Mesenchymal stem cell (in vitro differentiated cells and primary cell): ENCODE measurements at regions not wholly inside any gene's neighbourhood (a gene's known extent, or its start where the extent isn't known, plus 50 kb on each side); places are given as distances from the start of the nearest gene placed in this dataset.

Experiments
- DNase-seq: peaks from one replicate; pipeline ENCODE4 v3.0.0-alpha.2; 2013
- H2AFZ ChIP-seq: one replicate; pipeline ENCODE4 v1.6.1; 2013; ENCODE audit warnings: low read depth, mild to moderate bottlenecking, control low read depth, inconsistent platforms, low read length, moderate library complexity
- H2AK5ac ChIP-seq: 2 replicates; pipeline ENCODE4 v1.6.1; 2013; ENCODE audit warnings: low read length, moderate library complexity, mild to moderate bottlenecking, inconsistent platforms; ENCODE audit not compliant: severe bottlenecking
- H2BK120ac ChIP-seq: one replicate; pipeline ENCODE4 v1.6.1; 2013; ENCODE audit warnings: low read depth, mild to moderate bottlenecking, inconsistent platforms, low read length, moderate library complexity
- H2BK12ac ChIP-seq, 2 experiments: one replicate each; pipeline ENCODE4 v1.6.1; 2013; ENCODE audit warnings: inconsistent platforms in 2 of 2, low read length in 2 of 2, mild to moderate bottlenecking in 2 of 2, moderate library complexity in 2 of 2, control low read depth in 1 of 2
- H2BK15ac ChIP-seq: one replicate; pipeline ENCODE4 v1.6.1; 2013; ENCODE audit warnings: mild to moderate bottlenecking, low read depth, inconsistent platforms; ENCODE audit not compliant: poor library complexity, severe bottlenecking
- H2BK5ac ChIP-seq: 2 replicates; pipeline ENCODE4 v1.6.1; 2013; ENCODE audit warnings: low read depth, mild to moderate bottlenecking, low read length, control low read depth, inconsistent platforms; ENCODE audit not compliant: poor library complexity, severe bottlenecking
- H3K14ac ChIP-seq, 2 experiments: one replicate each; pipeline ENCODE4 v1.6.1; 2013; ENCODE audit warnings: inconsistent platforms in 2 of 2, low read length in 2 of 2, control low read depth in 1 of 2, mild to moderate bottlenecking in 1 of 2, moderate library complexity in 1 of 2
- H3K18ac ChIP-seq, 2 experiments: one replicate each; pipeline ENCODE4 v1.6.1; 2013; ENCODE audit warnings: inconsistent platforms in 2 of 2, low read length in 2 of 2, control low read depth in 1 of 2, low read depth in 1 of 2, mild to moderate bottlenecking in 1 of 2
- H3K23ac ChIP-seq, 2 experiments: one replicate each; pipeline ENCODE4 v1.6.1; 2013; ENCODE audit warnings: inconsistent platforms in 2 of 2, low read length in 2 of 2, mild to moderate bottlenecking in 2 of 2, moderate library complexity in 2 of 2, control low read depth in 1 of 2
- H3K27ac ChIP-seq: 2 replicates; pipeline ENCODE4 v1.5.1; 2013; ENCODE audit warnings: mild to moderate bottlenecking, moderate library complexity, low read length, control low read depth, inconsistent platforms; ENCODE audit not compliant: poor library complexity, severe bottlenecking
- H3K27me3 ChIP-seq, 2 experiments: 2 replicates each; pipeline versions ENCODE4 v1.6.1 to v1.7.0; 2013; ENCODE audit warnings: low read length in 2 of 2, mild to moderate bottlenecking in 2 of 2, moderate library complexity in 2 of 2, control low read depth in 1 of 2, inconsistent platforms in 1 of 2; ENCODE audit not compliant: control insufficient read depth in 1 of 2, insufficient read depth in 1 of 2
- H3K36me3 ChIP-seq, 2 experiments: 2 replicates each; pipeline versions ENCODE4 v1.6.1 to v1.7.0; 2013; ENCODE audit warnings: low read length in 2 of 2, control low read depth in 1 of 2, inconsistent platforms in 1 of 2, low read depth in 1 of 2, mild to moderate bottlenecking in 1 of 2; ENCODE audit not compliant: insufficient read depth in 2 of 2, control insufficient read depth in 1 of 2
- H3K4ac ChIP-seq, 2 experiments: one replicate each; pipeline ENCODE4 v1.6.1; 2013; ENCODE audit warnings: inconsistent platforms in 2 of 2, low read length in 2 of 2, mild to moderate bottlenecking in 2 of 2, moderate library complexity in 2 of 2, control low read depth in 1 of 2, low read depth in 1 of 2
- H3K4me1 ChIP-seq: 2 replicates; pipeline ENCODE4 v1.6.1; 2013; ENCODE audit warnings: low read depth, low read length, control low read depth; ENCODE audit not compliant: control insufficient read depth, insufficient read depth
- H3K4me2 ChIP-seq: 2 replicates; pipeline ENCODE4 v1.6.1; 2013; ENCODE audit warnings: low read length, mild to moderate bottlenecking, inconsistent platforms; ENCODE audit not compliant: poor library complexity, severe bottlenecking
- H3K4me3 ChIP-seq, 2 experiments: 2 replicates each; pipeline versions ENCODE4 v1.5.1 to v1.7.0; 2013; ENCODE audit warnings: low read length in 2 of 2, mild to moderate bottlenecking in 2 of 2, control low read depth in 1 of 2, low read depth in 1 of 2; ENCODE audit not compliant: insufficient read depth in 1 of 2
- H3K79me1 ChIP-seq: replicated peaks from 2 replicates; pipeline ENCODE4 v1.6.1; 2013; ENCODE audit warnings: mild to moderate bottlenecking, control low read depth, low read length, inconsistent platforms; ENCODE audit not compliant: poor library complexity, severe bottlenecking
- H3K9ac ChIP-seq: 2 replicates; pipeline ENCODE4 v1.7.0; 2013; ENCODE audit warnings: mild to moderate bottlenecking, low read length, moderate library complexity
- H3K9me3 ChIP-seq: 2 replicates; pipeline ENCODE4 v1.7.0; 2013; ENCODE audit warnings: mild to moderate bottlenecking, low read length; ENCODE audit not compliant: control insufficient read depth
- H4K8ac ChIP-seq: one replicate; pipeline ENCODE4 v1.6.1; 2013; ENCODE audit warnings: inconsistent platforms, mild to moderate bottlenecking, low read length, moderate library complexity
- H4K91ac ChIP-seq: one replicate; pipeline ENCODE4 v1.6.1; 2013; ENCODE audit warnings: mild to moderate bottlenecking, low read length, inconsistent platforms
- WGBS: methylation state at CpG from one replicate; pipeline ENCODE4 v1.1.7; 2013; ENCODE audit warnings: mixed read lengths; 5-methylcytosine and 5-hydroxymethylcytosine counted together

DNA sequence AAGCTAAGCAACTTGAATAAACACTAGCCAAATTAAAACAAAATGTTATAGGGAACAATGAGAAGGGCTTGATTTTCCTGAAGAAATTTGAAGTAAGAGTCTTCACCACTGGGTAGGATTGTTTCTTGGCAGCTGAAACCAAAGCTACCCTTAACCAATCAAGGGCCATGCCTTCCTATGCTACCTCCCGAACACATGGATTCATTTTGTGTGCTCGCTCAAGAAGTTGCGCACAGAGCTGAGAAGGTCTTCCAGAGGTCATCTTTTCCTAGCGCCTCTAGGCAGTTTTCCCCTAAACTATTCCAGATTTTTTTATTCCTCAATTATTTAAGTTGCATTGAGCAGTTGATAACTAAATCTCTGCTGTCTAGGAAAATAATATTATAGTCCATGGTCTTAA, 264.6 kb downstream of the RBM43 start:
- Histone ChIP-seq H3K79me1 (no peaks in the 10 kb centered on the region), H3K9me3 (no peaks in the 10 kb centered on the region), H3K14ac (no peak overlapping the region), H3K36me3 (no peaks in the 10 kb centered on the region), H3K4ac (no peak overlapping the region), H3K27ac (no peak overlapping the region), H3K18ac (no peak overlapping the region), H4K8ac (no peak overlapping the region), H3K4me2 (no peak overlapping the region), H3K4me3 (no peak overlapping the region), H2BK120ac (no peak overlapping the region), H3K4me1 (no peaks in the 10 kb centered on the region), H3K23ac (no peak overlapping the region), H2AFZ (no peak overlapping the region), H2BK15ac (no peak overlapping the region), H3K27me3 (no peaks in the 10 kb centered on the region), H2AK5ac (no peak overlapping the region), H3K9ac (no peak overlapping the region), H4K91ac (peak overlapping the region; percentile 39), H2BK5ac (no peak overlapping the region), H2BK12ac (no peak overlapping the region)
- WGBS: 98% methylated on average over 3 of the region's 4 CpGs
- DNase-seq: no peak

DNA sequence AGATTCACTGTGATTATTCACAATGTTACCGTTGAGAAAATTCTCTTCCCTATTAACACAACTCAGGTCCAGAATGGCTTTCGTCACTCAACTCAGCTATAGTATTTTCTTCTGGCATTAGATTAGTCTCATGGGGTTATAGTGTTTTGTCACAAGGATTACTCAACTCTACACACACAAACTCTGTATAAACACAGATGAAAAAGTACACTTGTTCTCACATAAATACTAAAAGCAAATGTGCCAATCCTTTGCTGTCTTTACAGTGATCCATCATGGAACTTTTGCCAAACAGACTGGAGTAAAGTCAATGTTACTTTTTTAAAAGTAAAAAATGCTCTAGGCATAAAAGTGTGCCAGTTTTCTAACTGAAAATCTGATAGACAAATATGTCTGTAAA, 267.6 kb downstream of the RBM43 start:
- H3K4ac ChIP-seq: no peak overlapping the region
- H2AK5ac ChIP-seq: no peak overlapping the region
- no peaks in the 10 kb centered on the region for H3K27me3 ChIP-seq
- H2AFZ ChIP-seq: no peak overlapping the region
- no peak overlapping the region for H4K8ac ChIP-seq
- H4K91ac ChIP-seq: no peak overlapping the region
- H2BK12ac ChIP-seq: no peak overlapping the region
- WGBS: 0% methylated on average over 1 of the region's 2 CpGs
- no peaks in the 10 kb centered on the region for H3K36me3 ChIP-seq
- H2BK5ac ChIP-seq: no peak overlapping the region
- H2BK120ac ChIP-seq: no peak overlapping the region
- H3K4me1 ChIP-seq: no peaks in the 10 kb centered on the region
- peak; percentile 85 for DNase-seq
- H3K27ac ChIP-seq: no peak overlapping the region
- no peaks in the 10 kb centered on the region for H3K79me1 ChIP-seq
- H3K23ac ChIP-seq: no peak overlapping the region
- H3K4me3 ChIP-seq: no peak overlapping the region
- H3K9me3 ChIP-seq: peaks cover 18% of the 10 kb centered on the region
- no peak overlapping the region for H3K18ac ChIP-seq
- no peak overlapping the region for H3K14ac ChIP-seq
- no peak overlapping the region for H3K4me2 ChIP-seq
- no peak overlapping the region for H2BK15ac ChIP-seq
- H3K9ac ChIP-seq: no peak overlapping the region

DNA sequence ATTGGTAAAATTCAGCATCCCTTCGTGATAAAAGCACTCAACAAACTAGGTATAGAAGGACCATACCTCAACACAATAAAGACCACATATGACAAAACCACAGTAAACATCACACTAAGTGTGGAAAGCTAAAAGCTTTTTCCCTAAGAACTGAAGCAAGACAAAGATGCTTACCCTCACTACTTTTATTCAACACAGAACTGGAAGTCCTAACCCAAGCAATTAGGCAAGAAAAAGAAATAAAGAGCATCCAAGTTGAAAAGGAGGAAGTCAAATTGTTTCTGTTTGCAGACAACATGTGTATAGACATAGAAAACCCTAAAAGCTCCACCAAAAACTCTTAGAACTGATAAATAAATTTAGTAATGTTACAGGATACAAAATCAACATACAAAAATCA, 271.7 kb downstream of the RBM43 start:
- no peak overlapping the region for H3K18ac ChIP-seq
- 77% methylated on average over 1 of the region's 1 CpG for WGBS
- no peak overlapping the region for H2BK12ac ChIP-seq
- H3K9ac ChIP-seq: no peak overlapping the region
- H2BK5ac ChIP-seq: no peak overlapping the region
- H3K23ac ChIP-seq: no peak overlapping the region
- no peak overlapping the region for H2BK15ac ChIP-seq
- no peak overlapping the region for H3K4me3 ChIP-seq
- no peaks in the 10 kb centered on the region for H3K79me1 ChIP-seq
- H3K4me2 ChIP-seq: no peak overlapping the region
- no peak overlapping the region for H2AK5ac ChIP-seq
- no peak overlapping the region for H4K91ac ChIP-seq
- H4K8ac ChIP-seq: no peak overlapping the region
- H3K27me3 ChIP-seq: no peaks in the 10 kb centered on the region
- no peak overlapping the region for H2BK120ac ChIP-seq
- no peak overlapping the region for H2AFZ ChIP-seq
- no peak overlapping the region for H3K14ac ChIP-seq
- H3K27ac ChIP-seq: no peak overlapping the region
- no peaks in the 10 kb centered on the region for H3K4me1 ChIP-seq
- DNase-seq: no peak
- H3K4ac ChIP-seq: no peak overlapping the region
- H3K9me3 ChIP-seq: peaks cover 26% of the 10 kb centered on the region
- no peaks in the 10 kb centered on the region for H3K36me3 ChIP-seq

DNA sequence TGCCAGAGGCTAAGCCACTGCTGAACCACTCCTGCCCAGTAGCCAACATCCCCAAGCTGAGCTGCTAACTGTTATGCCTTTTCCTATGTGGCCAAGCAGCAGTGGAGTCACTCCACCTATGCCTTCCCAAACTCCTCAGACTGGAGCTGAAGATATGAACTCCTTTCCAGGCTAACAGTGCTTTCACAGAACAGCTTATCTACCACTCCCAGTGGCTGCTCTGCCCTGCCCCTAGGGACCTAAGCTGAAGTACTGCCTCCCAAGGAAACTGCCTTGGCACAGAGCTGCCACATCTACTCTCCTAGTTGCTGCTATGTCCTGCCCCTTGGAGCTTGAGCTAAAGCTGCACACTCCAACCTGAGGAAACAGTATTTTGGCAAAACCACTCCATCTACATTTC, 275.9 kb downstream of the RBM43 start:
- Histone ChIP-seq H2AK5ac (no peak overlapping the region), H2BK5ac (no peak overlapping the region), H3K18ac (peak overlapping the region in 1 of 2 experiments; percentile 67), H2AFZ (no peak overlapping the region), H3K27me3 (no peaks in the 10 kb centered on the region), H2BK12ac (peak overlapping the region; percentile 41 to 65), H3K4me2 (no peak overlapping the region), H2BK15ac (no peak overlapping the region), H2BK120ac (no peak overlapping the region), H3K4me3 (no peak overlapping the region), H3K9ac (no peak overlapping the region), H3K9me3 (peaks cover 22% of the 10 kb centered on the region), H3K36me3 (no peaks in the 10 kb centered on the region), H3K27ac (no peak overlapping the region), H3K23ac (no peak overlapping the region), H3K79me1 (no peaks in the 10 kb centered on the region), H3K4me1 (no peaks in the 10 kb centered on the region), H4K8ac (no peak overlapping the region), H3K14ac (peak overlapping the region in 1 of 2 experiments; percentile 35), H3K4ac (peak overlapping the region in 1 of 2 experiments; percentile 54), H4K91ac (no peak overlapping the region)
- no peak for DNase-seq
